HEK293 (cell line): ENCODE measurements at regions not wholly inside any gene's neighbourhood (a gene's known extent, or its start where the extent isn't known, plus 50 kb on each side); places are given as distances from the start of the nearest gene placed in this dataset.
A peak's percentile ranks its signal among the peaks of the same experiment; 100 is the strongest.

Source experiments
- CTCF ChIA-PET: fragments of 350-600 bp; formaldehyde crosslinking; extraction: SDS; loops from one replicate; lab custom pipeline; 2021; ENCODE audit warnings: antibody characterized with exemption; lab: Yijun Ruan, JAX
- POLR2A ChIA-PET: fragments of 300-600 bp; formaldehyde crosslinking; extraction: SDS; loops from one replicate; lab custom pipeline; 2020; ENCODE audit warnings: antibody characterized with exemption, inconsistent platforms; lab: Yijun Ruan, JAX
- H3K27ac ChIP-seq: fragments of 200-500 bp; sonication (Bioruptor generic); 2 replicates; pipeline ENCODE4 v1.5.1; 2014; ENCODE audit warnings: low read depth, low read length, control low read depth, inconsistent platforms; ENCODE audit errors: extremely low read depth
- H3K36me3 ChIP-seq, 2 experiments: fragments of 200-500 bp in 1 of 2; sonication (Bioruptor generic) in 1 of 2; 1 replicate in 1 of 2; 2 replicates in 1 of 2; pipeline ENCODE4 v1.5.1; 2014 to 2017; ENCODE audit warnings: inconsistent platforms in 2 of 2, low read length in 2 of 2; ENCODE audit not compliant: control insufficient read depth in 2 of 2, insufficient read depth in 1 of 2
- H3K4me1 ChIP-seq: fragments of 200-500 bp; sonication (Bioruptor generic); 2 replicates; pipeline ENCODE4 v1.5.1; 2014; ENCODE audit warnings: mild to moderate bottlenecking, low read length, inconsistent platforms; ENCODE audit not compliant: control insufficient read depth, insufficient read depth
- H3K4me3 ChIP-seq: 2 replicates; pipeline ENCODE4 v1.5.1; 2011; ENCODE audit warnings: low read depth, mild to moderate bottlenecking, control low read depth, low read length, moderate library complexity
- H3K9me3 ChIP-seq: fragments of 200-500 bp; sonication (Bioruptor generic); 2 replicates; pipeline ENCODE4 v1.5.1; 2014; ENCODE audit warnings: low read depth, low read length, inconsistent platforms; ENCODE audit not compliant: control insufficient read depth, insufficient read depth
- GLI4 ChIP-seq: fragments of 450-650 bp; formaldehyde crosslinking; IDR thresholded peaks from 2 replicates; pipeline ENCODE4 v1.5.1; 2016; ENCODE audit warnings: missing biosample characterization, missing genetic modification characterization
- OVOL3 ChIP-seq: fragments of 450-650 bp; formaldehyde crosslinking; IDR thresholded peaks from 2 replicates; pipeline ENCODE4 v1.5.1; 2016; ENCODE audit warnings: missing biosample characterization, missing genetic modification characterization
- WT1 ChIP-seq: fragments of 450-650 bp; formaldehyde crosslinking; IDR thresholded peaks from 2 replicates; pipeline ENCODE4 v1.5.1; 2016; ENCODE audit warnings: missing biosample characterization, missing genetic modification characterization
- ZBTB21 ChIP-seq: fragments of 450-650 bp; formaldehyde crosslinking; IDR thresholded peaks from 2 replicates; pipeline ENCODE4 v1.5.1; 2017; ENCODE audit warnings: missing biosample characterization, missing genetic modification characterization
- ZEB2 ChIP-seq: fragments of 450-650 bp; formaldehyde crosslinking; IDR thresholded peaks from 2 replicates; pipeline ENCODE4 v1.5.1; 2016; ENCODE audit warnings: missing biosample characterization, missing genetic modification characterization
- ZNF138 ChIP-seq: fragments of 450-650 bp; formaldehyde crosslinking; IDR thresholded peaks from 2 replicates; pipeline ENCODE4 v1.5.1; 2016; ENCODE audit warnings: missing biosample characterization, missing genetic modification characterization, borderline replicate concordance
- ZNF140 ChIP-seq: fragments of 450-650 bp; formaldehyde crosslinking; IDR thresholded peaks from 2 replicates; pipeline ENCODE4 v1.5.1; 2016; ENCODE audit warnings: missing biosample characterization, missing genetic modification characterization
- ZNF292 ChIP-seq: fragments of 450-650 bp; formaldehyde crosslinking; IDR thresholded peaks from 2 replicates; pipeline ENCODE4 v1.5.1; 2016; ENCODE audit warnings: low read depth, missing biosample characterization, missing genetic modification characterization, borderline replicate concordance
- ZNF521 ChIP-seq: fragments of 450-650 bp; formaldehyde crosslinking; IDR thresholded peaks from 2 replicates; pipeline ENCODE4 v1.5.1; 2017; ENCODE audit warnings: missing biosample characterization, mild to moderate bottlenecking, missing genetic modification characterization
- ZNF548 ChIP-seq: fragments of 450-650 bp; formaldehyde crosslinking; IDR thresholded peaks from 2 replicates; pipeline ENCODE4 v1.5.1; 2016; ENCODE audit warnings: missing biosample characterization, missing genetic modification characterization
- ZNF776 ChIP-seq: fragments of 450-650 bp; formaldehyde crosslinking; IDR thresholded peaks from 2 replicates; pipeline ENCODE4 v1.5.0; 2017; ENCODE audit warnings: missing biosample characterization, missing genetic modification characterization, borderline replicate concordance
- ZNF792 ChIP-seq: fragments of 450-650 bp; formaldehyde crosslinking; IDR thresholded peaks from 2 replicates; pipeline ENCODE4 v1.5.1; 2016; ENCODE audit warnings: missing biosample characterization, missing genetic modification characterization
- TF ChIP-seq, protein P1 (sequence below): fragments of 450-650 bp; formaldehyde crosslinking; IDR thresholded peaks from 2 replicates; pipeline ENCODE4 v1.5.1; 2016; ENCODE audit warnings: missing biosample characterization, missing genetic modification characterization
- TF ChIP-seq, protein P2 (sequence below): fragments of 450-650 bp; formaldehyde crosslinking; IDR thresholded peaks from 2 replicates; pipeline ENCODE4 v1.5.1; 2016; ENCODE audit warnings: missing biosample characterization, missing genetic modification characterization
- TF ChIP-seq, protein P3 (sequence below): fragments of 450-650 bp; formaldehyde crosslinking; IDR thresholded peaks from 2 replicates; pipeline ENCODE4; 2016; ENCODE audit warnings: missing biosample characterization, missing genetic modification characterization

- Histone ChIP-seq H3K36me3 (no peaks in the 10 kb centered on the region), H3K27ac (no peak overlapping the region), H3K9me3 (no peaks in the 10 kb centered on the region), H3K4me3 (no peak overlapping the region), H3K4me1 (no peaks in the 10 kb centered on the region)
- ChIA-PET POLR2A (no interaction called here), CTCF (interaction anchor here (0.7 to 1.0 kb wide), 2 partner anchors 36 to 97 kb away, joined by 3 to 4 read pairs; no protein-coding TSS in a partner anchor)
- no peak for TF ChIP-seq ZNF521
- TF ChIP-seq ZNF292 (tag by site-specific recombination), result no peak
- TF ChIP-seq GLI4 (tag by site-specific recombination), result no peak
- no peak for TF ChIP-seq ZNF138 (tag by site-specific recombination)
- no peak for TF ChIP-seq ZNF548 (tag by site-specific recombination)
- TF ChIP-seq ZNF776 (tag by site-specific recombination), result no peak
- TF ChIP-seq, protein P1, sequence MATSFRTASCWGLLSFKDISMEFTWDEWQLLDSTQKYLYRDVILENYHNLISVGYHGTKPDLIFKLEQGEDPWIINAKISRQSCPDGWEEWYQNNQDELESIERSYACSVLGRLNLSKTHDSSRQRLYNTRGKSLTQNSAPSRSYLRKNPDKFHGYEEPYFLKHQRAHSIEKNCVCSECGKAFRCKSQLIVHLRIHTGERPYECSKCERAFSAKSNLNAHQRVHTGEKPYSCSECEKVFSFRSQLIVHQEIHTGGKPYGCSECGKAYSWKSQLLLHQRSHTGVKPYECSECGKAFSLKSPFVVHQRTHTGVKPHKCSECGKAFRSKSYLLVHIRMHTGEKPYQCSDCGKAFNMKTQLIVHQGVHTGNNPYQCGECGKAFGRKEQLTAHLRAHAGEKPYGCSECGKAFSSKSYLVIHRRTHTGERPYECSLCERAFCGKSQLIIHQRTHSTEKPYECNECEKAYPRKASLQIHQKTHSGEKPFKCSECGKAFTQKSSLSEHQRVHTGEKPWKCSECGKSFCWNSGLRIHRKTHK, result no peak
- no peak for TF ChIP-seq ZBTB21 (tag by site-specific recombination)
- no peak for TF ChIP-seq OVOL3 (tag by site-specific recombination)
- TF ChIP-seq, protein P2, sequence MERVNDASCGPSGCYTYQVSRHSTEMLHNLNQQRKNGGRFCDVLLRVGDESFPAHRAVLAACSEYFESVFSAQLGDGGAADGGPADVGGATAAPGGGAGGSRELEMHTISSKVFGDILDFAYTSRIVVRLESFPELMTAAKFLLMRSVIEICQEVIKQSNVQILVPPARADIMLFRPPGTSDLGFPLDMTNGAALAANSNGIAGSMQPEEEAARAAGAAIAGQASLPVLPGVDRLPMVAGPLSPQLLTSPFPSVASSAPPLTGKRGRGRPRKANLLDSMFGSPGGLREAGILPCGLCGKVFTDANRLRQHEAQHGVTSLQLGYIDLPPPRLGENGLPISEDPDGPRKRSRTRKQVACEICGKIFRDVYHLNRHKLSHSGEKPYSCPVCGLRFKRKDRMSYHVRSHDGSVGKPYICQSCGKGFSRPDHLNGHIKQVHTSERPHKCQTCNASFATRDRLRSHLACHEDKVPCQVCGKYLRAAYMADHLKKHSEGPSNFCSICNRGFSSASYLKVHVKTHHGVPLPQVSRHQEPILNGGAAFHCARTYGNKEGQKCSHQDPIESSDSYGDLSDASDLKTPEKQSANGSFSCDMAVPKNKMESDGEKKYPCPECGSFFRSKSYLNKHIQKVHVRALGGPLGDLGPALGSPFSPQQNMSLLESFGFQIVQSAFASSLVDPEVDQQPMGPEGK, result no peak
Observed at GRCh38 chr21:16992448-16992847, 520.4 kb upstream of the CXADR start.

- Histone ChIP-seq H3K36me3 (no peaks in the 10 kb centered on the region), H3K27ac (no peak overlapping the region), H3K4me3 (no peak overlapping the region), H3K9me3 (no peaks in the 10 kb centered on the region), H3K4me1 (no peaks in the 10 kb centered on the region)
- POLR2A ChIA-PET, result no interaction called here
- TF ChIP-seq WT1 (tag by site-specific recombination) (no peak), ZNF140 (tag by site-specific recombination) (no peak), ZEB2 (tag by site-specific recombination) (no peak)
- TF ChIP-seq, protein P3, sequence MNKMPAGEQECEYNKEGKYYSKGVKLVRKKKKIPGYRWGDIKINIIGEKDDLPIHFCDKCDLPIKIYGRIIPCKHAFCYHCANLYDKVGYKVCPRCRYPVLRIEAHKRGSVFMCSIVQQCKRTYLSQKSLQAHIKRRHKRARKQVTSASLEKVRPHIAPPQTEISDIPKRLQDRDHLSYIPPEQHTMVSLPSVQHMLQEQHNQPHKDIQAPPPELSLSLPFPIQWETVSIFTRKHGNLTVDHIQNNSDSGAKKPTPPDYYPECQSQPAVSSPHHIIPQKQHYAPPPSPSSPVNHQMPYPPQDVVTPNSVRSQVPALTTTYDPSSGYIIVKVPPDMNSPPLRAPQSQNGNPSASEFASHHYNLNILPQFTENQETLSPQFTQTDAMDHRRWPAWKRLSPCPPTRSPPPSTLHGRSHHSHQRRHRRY (tag by site-specific recombination), result no peak
- CTCF ChIA-PET, result interaction anchor here (0.6 kb wide), 2 partner anchors 33 to 241 kb away, joined by 4 to 6 read pairs; no protein-coding TSS in a partner anchor
Observed at GRCh38 chr21:16993416-16994038, 519.3 kb upstream of the CXADR start.

GRCh38 chr21:17002594-17003257 lies 510.1 kb upstream of the CXADR start:
- no peak overlapping the region for H3K4me3 ChIP-seq
- POLR2A ChIA-PET, result no interaction called here
- CTCF ChIA-PET, result no interaction called here
- no peaks in the 10 kb centered on the region for H3K36me3 ChIP-seq
- no peak overlapping the region for H3K27ac ChIP-seq
- H3K4me1 ChIP-seq, result 0 out of 2 replicates have a peak, but pooled peaks cover 3% of the 10 kb centered on the region
- H3K9me3 ChIP-seq, result no peaks in the 10 kb centered on the region
- TF ChIP-seq ZNF792 (no peak), WT1 (tag by site-specific recombination) (peak; percentile 26; the same call in 1 of the 2 replicates)
